Activated CD4-positive, CD25-positive, alpha-beta regulatory T cell treated with anti-CD3 and anti-CD28 coated beads, Interleukin-2, amount 50 U/mL, for 72 hours (primary cell): ENCODE measurements at regions not wholly inside any gene's neighbourhood (a gene's known extent, or its start where the extent isn't known, plus 50 kb on each side); places are given as distances from the start of the nearest gene placed in this dataset.

Source experiments
- DNase-seq: peaks from one replicate; pipeline ENCODE4 v3.0.0; 2021

DNA sequence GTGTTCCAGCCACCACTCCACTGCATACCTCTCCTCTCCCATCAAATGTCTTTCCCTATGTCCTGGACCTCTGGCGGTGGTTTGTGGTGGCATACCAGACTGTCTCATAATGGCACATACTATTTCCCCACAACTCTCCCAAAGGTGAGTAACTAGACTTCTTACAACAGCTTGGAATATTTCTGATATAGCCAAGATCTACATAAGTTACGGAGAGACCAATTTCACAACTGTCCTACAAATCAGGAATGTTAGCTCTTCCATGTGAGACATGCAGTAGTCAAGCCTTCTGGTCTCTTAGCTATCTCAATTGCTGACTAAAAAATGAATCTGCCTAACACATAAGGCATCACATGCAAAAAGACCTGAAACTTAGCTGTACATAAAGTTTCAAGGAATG is 588.9 kb downstream of the RNF144B start:
- no peak for DNase-seq

DNA sequence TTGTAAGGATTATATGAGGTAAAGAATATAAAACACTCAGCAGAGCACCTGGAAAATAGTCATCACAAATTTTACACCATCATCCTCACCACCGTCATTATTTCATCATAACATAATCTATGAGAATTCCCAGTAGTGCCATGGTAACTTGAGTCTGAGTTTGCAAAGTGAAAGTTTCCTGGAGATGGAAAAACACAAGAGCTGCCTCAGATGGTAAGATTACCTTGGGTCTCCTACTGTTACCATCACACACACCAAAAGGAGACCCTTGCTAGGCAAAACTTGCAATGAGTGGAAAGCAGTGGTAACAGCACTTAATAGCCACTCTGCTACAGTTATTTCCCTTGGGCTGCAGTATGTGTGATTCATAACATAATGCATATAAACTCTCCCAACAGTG is 589.8 kb downstream of the RNF144B start:
- DNase-seq, result no peak

- no peak for DNase-seq
Observed at GRCh38 chr6:18978337-18979128, 591.4 kb downstream of the RNF144B start.

DNA sequence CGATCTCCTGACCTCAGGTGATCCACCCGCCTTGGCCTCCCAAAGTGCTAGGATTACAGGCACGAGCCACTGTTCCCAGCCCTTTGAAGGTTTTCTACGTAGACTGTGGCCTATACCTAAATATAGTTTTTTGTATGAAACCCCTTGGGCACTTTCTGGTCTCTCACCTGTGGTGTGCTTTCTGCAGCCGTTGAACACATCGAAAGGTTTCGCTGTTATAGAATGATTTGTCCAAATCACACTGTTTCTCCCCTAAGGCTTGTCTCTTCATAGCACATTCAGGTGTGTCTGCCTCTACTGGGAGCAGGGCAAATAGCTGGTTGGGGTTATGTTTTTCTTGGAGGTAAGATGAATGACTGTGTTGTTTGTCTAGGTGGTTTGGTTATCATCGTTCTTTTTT is 597.9 kb downstream of the RNF144B start:
- DNase-seq, result no peak

DNA sequence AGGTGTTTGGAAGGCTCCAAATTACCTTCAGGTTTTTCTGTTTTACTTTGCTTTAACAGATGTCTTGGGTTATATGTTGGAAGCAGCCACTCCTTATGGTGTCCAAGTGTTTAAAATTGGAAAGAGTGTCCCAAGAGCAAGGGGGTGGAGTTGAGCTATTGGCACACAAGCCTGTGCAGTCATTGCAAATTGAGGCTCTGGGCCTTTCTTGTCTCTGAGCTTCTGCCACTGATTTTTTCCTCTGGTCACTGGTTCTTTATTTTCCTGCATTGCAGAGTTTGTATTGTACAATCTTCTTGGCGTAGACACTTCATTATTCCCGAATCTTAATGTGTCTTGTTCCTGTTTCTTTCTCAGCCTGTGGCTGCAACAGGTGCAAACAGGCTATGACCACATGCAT is 598.8 kb downstream of the RNF144B start:
- DNase-seq, result no peak

DNA sequence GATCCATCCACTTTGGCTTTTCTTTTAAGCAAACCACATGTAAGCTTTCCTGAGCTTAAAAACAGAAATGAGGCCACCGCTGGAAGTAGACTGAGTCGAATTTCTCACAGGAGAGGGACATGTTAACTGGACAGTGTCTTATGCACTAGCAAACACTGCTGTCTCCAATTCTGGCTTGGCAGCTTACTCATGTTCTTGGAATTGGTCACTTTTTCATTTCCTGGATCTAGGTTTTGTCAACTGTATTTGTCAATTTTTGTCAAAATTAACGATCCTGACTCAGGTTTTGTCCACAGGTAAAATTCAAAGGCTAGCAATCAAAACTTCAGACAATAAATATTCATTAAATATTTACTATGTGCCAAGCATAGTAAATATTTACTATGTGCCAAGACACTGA is 601.5 kb downstream of the RNF144B start:
- no peak for DNase-seq

DNA sequence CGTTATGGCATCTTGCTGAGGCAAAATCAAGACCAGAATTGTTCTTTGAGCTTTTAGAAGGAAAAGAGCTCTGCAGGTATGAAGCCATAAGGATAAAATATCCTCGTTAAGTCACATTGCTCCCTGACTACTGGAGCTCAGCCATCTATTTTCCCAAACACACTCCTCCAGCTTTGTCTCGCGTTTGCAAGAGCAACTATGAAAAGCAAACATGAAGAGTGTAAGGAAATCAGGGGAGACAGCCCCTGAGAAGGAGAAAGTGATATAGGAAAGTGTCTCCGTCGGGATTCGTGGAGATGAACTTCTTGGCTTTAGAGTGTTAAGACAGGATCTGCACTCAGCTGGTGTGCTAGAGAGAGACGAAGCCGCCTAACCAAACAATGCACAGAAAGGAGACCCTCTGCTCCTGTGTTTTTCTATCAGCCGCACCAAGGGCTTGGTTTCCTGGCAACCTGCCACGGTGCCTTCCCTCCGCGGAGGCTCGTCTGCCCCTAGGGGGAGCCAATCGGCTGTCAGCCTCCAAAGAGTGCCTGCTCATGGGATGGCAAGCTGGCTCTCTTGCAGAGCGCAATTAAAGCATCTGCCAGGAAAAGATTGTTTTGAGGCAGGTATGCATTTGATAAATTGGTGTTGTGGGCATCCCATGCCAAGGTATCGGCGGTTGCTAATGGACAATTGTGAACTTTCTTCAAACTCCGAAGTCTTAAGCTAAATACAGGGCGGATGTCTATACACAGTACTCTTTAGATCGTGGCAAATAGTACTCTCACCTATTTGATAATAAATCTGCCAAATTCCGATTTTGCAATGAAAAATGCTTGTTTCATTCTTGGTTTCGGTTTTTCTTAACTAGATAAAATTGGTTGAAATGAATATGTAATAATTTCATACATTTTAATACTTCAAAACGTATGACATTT is 603.2 kb downstream of the RNF144B start:
- DNase-seq, result no peak

- no peak for DNase-seq
Observed at GRCh38 chr6:18997375-18997826, 610.3 kb downstream of the RNF144B start.

DNA sequence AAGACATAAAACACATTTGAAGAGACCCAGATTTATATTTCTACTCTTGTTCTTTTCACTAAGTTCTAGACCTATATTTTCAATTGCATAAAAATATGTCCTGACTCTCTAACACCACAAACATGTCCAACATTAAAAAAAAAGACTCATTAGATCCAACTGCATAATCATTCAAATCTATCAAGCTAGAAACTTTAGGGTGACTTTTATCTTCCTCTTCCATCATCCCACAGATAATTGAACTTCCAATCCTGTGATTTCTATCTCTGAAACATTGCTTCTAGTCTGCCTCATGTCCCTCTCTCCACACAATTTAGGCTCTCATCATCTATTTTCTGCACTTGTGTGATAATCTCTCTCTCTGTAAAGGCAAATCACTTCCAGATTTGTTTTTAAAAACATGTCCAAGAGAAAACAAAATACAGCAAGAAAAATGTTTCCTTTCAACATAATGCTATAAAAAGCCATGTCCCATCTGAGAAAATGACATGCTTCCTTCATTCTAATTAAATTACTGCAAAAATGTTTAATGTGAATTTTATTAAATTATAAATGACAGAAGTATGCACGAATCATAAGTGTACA is 615.9 kb downstream of the RNF144B start:
- no peak for DNase-seq

GRCh38 chr6:19004176-19004575 is 617.0 kb downstream of the RNF144B start:
- no peak for DNase-seq

DNA sequence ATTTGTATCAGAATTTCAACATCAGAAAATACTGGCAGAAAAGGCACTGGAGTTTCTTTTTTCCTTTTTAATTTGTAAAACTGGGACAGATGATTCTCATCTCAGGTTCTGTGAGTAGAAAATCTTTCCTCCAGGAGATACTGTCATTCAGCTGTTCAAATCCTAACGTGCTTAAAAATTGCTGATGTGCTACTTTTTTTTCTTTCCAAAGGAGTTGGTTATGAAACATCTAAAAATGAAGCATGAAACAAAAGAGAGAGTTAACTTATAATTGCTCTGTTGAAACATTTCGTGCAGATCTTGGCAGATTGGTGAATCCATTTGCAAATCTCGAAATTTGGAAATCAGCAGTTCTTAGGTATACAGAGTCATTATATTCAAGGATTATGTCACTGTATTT is 622.6 kb downstream of the RNF144B start:
- no peak for DNase-seq

DNA sequence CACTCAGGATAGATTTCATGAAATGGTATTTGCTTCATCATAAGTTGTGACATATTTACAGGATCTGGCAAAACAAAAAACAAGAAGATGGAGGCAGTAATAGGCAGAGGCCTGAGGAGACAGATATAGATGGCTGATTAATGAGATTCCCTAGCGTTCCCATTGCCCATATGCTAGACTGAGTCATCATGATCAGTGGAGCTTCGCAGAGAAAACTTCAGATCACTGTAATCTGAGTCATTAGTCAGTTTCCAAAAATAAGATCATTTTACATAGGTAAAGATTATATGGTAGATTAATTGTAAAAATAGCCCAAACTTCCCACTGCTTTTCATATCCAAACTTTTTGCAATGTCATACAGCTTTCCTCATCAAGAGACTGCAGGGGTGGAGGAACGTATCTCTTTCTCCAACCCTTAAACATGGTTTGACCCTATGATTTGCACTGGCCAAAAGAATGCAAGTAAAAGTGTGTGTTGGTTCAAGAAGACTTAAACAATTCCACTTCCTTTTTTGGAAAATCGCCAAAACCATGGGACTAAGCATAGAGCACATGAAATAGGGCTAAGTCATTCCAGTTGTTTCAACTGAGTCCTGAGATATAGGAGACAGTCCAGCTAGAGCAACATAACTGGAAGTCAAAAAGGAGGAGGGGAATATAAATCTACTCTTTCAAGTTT is 626.0 kb downstream of the RNF144B start:
- DNase-seq, result no peak

DNA sequence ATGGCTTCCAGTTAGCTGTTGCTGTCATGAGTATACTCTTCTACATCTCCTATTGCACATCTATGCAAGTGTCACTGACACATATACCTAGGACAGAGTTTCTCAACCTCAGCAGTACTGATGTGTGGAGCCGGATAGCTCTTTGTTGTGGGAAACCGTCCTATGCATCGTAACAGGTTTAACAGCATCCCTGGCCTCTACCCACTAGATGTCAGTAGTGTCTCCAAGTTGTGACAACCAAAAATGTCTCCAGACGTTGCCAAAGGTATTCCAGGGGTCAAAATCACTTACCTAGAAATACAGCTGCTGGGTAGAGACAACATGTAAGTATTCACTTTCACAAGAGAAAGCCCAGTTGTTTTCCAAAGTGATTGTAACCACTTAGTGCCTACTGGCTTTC is 637.6 kb downstream of the RNF144B start:
- no peak for DNase-seq

- DNase-seq, result no peak
Observed at GRCh38 chr6:19028201-19028600, 641.1 kb downstream of the RNF144B start.

GRCh38 chr6:19032591-19033295 is 645.6 kb downstream of the RNF144B start:
- no peak for DNase-seq

DNA sequence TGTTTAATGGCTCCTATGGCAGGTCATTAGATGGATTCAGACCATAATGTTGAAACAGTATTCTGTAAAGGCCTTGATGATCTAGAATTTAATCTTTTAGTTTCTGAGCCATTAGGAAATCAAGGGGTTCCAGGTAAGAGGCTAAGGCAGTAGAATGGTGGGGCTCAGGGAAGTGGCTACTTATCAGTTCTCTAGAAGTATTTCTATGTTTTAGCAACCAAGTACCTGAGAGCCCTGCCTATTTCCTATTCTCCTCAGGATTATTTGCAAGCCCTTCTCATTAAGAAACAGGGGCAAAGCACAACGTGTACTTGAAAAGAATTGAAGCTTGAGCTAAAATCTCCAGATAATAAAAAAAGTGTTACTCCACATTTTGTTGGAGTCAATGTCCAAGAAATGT is 646.5 kb downstream of the RNF144B start:
- DNase-seq, result no peak

DNA sequence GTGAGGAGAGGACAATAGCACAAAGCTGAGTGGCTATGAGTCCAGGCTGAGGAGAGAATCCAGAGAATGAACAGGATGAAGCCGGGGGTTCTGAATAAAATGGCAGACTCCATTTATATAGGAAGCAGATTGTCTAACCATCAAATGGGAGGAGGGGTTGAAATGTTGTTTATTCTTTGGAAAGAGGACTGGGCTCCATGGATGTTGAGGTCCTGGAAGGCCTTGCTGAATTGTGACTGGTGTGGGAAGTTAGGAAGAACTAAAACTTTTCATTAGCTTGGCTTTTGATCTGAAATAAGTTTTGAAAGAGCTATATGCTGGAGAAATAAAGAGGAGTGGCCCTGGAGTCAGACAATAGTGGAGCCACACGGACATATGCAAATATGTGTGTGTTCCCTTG is 647.8 kb downstream of the RNF144B start:
- no peak for DNase-seq

GRCh38 chr6:19035461-19036195 is 648.5 kb downstream of the RNF144B start:
- no peak for DNase-seq

GRCh38 chr6:19036196-19036555 is 649.0 kb downstream of the RNF144B start:
- no peak for DNase-seq

- DNase-seq, result no peak
Observed at GRCh38 chr6:19037607-19038006, 650.5 kb downstream of the RNF144B start.

DNA sequence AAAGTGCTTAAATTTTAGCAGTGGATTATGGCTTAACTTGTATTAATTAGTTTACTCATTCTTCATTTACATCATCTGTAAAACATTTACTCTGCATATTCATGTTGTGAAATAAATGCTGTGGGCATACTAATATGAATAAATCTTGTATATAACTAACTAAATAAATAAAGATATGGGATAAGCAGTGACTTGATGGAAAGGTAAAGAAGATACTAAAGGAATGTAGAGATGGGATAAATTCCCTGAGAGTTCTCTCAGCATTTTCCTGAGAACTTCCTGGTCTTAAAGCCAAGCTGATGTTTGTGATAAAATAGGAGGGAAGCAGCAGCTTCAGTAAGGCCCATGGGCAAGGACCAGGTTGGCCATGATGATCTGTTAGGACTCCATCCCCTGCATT is 652.1 kb downstream of the RNF144B start:
- DNase-seq, result no peak

DNA sequence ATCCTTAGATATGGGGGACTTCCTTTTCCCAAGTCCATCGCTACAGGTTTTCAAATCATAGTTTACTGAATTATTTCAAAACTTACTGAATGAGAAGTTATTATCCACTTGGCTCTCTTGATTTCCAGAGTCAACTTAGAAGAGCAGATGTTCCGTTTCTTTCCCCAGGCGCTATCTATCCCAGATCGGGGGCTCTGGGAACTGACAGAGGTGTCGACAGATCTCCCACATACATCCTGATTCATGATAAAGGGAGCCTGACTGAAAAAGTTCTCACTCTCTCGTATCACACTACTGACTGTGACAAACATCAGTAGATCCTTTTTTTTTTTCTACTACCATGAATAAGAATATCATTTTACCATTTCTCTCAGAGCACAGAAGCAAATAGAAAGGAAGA is 654.8 kb downstream of the RNF144B start:
- DNase-seq, result no peak
